Uterus (tissue), 2 donors: ENCODE measurements at regions not wholly inside any gene's neighbourhood (a gene's known extent, or its start where the extent isn't known, plus 50 kb on each side); places are given as distances from the start of the nearest gene placed in this dataset.

Source experiments
- CTCF ChIP-seq, 4 experiments: fragments of 200-600 bp in 2 of 4; fragments of 450-650 bp in 2 of 4; sonication (generic) in 2 of 4; IDR thresholded peaks; one replicate each; pipeline ENCODE4 v1.5.1; 2016 to 2019; ENCODE audit warnings: antibody characterized with exemption in 4 of 4, mild to moderate bottlenecking in 2 of 4, moderate library complexity in 1 of 4
- POLR2A ChIP-seq, 2 donors: fragments of 450-650 bp; IDR thresholded peaks; one replicate each; pipeline ENCODE4 v1.6.1; 2016; ENCODE audit warnings: antibody characterized with exemption in 2 of 2, mild to moderate bottlenecking in 1 of 2, moderate library complexity in 1 of 2

- TF ChIP-seq CTCF (IDR thresholded peaks at IDR 0.05) (no peak), POLR2A (IDR thresholded peaks at IDR 0.05) (no peak)
Measured at GRCh38 chr6:148104131-148104530, 238.5 kb upstream of the SASH1 start.
